ENCODE measurements at regions not wholly inside any gene's neighbourhood (a gene's known extent, or its start where the extent isn't known, plus 50 kb on each side); places are given as distances from the start of the nearest gene placed in this dataset.

DNA sequence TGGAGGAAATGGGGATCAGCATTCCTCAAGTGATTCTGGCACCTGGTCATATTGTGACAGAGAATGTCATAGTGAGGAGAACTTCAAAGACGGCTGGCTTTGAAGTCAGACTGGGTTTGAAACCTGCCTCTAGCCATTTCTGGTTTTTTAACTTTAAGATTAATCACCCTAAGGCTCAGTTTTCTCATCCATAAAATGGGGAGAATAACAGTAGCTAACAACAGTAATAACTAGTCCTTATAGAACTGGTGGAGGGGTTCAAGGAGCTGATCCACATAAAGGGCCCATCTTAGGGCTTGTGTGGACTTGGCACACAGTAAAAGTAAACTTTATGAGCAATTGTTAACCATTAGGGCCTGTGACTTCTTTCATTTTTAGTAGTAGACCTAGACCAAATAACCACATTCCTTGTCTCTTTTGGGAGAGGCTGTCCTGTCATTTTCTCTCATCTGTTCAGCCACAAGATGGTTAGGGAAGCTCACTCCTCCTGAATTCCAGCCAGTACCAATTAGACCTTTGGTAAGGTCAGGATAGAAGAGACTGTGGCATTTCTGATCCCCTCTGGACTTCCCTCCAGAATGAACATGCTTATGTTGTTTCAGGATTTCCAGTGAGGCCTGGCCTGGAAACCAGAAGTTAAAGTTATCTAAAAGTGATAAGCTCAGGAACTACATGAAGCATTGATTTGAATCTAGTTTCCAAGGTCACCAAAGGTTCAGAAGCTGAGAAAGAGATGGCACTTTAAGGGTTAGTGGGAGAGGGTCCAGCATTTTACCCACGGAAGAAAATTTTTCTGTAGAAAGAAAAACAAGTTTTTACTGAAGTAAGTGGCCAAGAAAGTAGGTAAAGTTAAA lies 159.3 kb upstream of the DPH6 start:
- no peak overlapping the region for H3K4me3 ChIP-seq

GRCh38 chr15:35705884-35706585 lies 160.1 kb upstream of the DPH6 start:
- H3K4me1 ChIP-seq = peaks cover 0 to 32% of the 10 kb centered on the region in 2 donors
- no peaks in the 10 kb centered on the region for H3K9me3 ChIP-seq
- DNase-seq (ENCODE audit: low spot score) = no peak
- peak overlapping the region; percentile 78 to 89 for H3K27ac ChIP-seq
- no peak overlapping the region for H3K4me3 ChIP-seq
- no peaks in the 10 kb centered on the region for H3K27me3 ChIP-seq
- no peaks in the 10 kb centered on the region for H3K36me3 ChIP-seq
- TF ChIP-seq, protein P1, sequence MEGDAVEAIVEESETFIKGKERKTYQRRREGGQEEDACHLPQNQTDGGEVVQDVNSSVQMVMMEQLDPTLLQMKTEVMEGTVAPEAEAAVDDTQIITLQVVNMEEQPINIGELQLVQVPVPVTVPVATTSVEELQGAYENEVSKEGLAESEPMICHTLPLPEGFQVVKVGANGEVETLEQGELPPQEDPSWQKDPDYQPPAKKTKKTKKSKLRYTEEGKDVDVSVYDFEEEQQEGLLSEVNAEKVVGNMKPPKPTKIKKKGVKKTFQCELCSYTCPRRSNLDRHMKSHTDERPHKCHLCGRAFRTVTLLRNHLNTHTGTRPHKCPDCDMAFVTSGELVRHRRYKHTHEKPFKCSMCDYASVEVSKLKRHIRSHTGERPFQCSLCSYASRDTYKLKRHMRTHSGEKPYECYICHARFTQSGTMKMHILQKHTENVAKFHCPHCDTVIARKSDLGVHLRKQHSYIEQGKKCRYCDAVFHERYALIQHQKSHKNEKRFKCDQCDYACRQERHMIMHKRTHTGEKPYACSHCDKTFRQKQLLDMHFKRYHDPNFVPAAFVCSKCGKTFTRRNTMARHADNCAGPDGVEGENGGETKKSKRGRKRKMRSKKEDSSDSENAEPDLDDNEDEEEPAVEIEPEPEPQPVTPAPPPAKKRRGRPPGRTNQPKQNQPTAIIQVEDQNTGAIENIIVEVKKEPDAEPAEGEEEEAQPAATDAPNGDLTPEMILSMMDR (IDR thresholded peaks at IDR 0.05) = no peak

More for the DNA sequence above, 159.3 kb upstream of the DPH6 start:
- H3K4me1 ChIP-seq = peaks cover 0 to 32% of the 10 kb centered on the region in 2 donors
- no peaks in the 10 kb centered on the region for H3K36me3 ChIP-seq
- H3K27ac ChIP-seq = peak overlapping the region; percentile 78 to 89
- no peaks in the 10 kb centered on the region for H3K27me3 ChIP-seq
- TF ChIP-seq, protein P1 (IDR thresholded peaks at IDR 0.05) = no peak
- H3K9me3 ChIP-seq = no peaks in the 10 kb centered on the region
- DNase-seq (ENCODE audit: low spot score) = no peak

- Histone ChIP-seq H3K9me3 (no peaks in the 10 kb centered on the region), H3K27me3 (no peaks in the 10 kb centered on the region), H3K27ac (no peak overlapping the region), H3K4me3 (no peak overlapping the region), H3K4me1 (no peaks in the 10 kb centered on the region), H3K36me3 (no peaks in the 10 kb centered on the region)
- DNase-seq (ENCODE audit: low spot score) = no peak
- TF ChIP-seq, protein P1 (IDR thresholded peaks at IDR 0.05) = no peak
These were observed 167.0 kb upstream of the DPH6 start for GRCh38 chr15:35712956-35713355.

- no peak overlapping the region for H3K4me3 ChIP-seq
- no peak for DNase-seq (ENCODE audit: low spot score)
- H3K4me1 ChIP-seq = no peaks in the 10 kb centered on the region
- TF ChIP-seq, protein P1 (IDR thresholded peaks at IDR 0.05) = no peak
- H3K36me3 ChIP-seq = no peaks in the 10 kb centered on the region
- no peaks in the 10 kb centered on the region for H3K9me3 ChIP-seq
- H3K27me3 ChIP-seq = no peaks in the 10 kb centered on the region
- H3K27ac ChIP-seq = no peak overlapping the region
These were observed 167.8 kb upstream of the DPH6 start for GRCh38 chr15:35713733-35714132.

GRCh38 chr15:35717721-35718120 lies 171.8 kb upstream of the DPH6 start:
- TF ChIP-seq, protein P1 (IDR thresholded peaks at IDR 0.05) = no peak
- no peaks in the 10 kb centered on the region for H3K36me3 ChIP-seq
- H3K27me3 ChIP-seq = no peaks in the 10 kb centered on the region

More at GRCh38 chr15:35717721-35718120, 171.8 kb upstream of the DPH6 start:
- H3K4me3 ChIP-seq = no peak overlapping the region
- DNase-seq (ENCODE audit: low spot score) = no peak
- no peaks in the 10 kb centered on the region for H3K9me3 ChIP-seq
- no peaks in the 10 kb centered on the region for H3K4me1 ChIP-seq
- no peak overlapping the region for H3K27ac ChIP-seq

Measured in right atrium auricular region (tissue), 2 donors.